GM12865 (cell line): ENCODE measurements at regions not wholly inside any gene's neighbourhood (a gene's known extent, or its start where the extent isn't known, plus 50 kb on each side); places are given as distances from the start of the nearest gene placed in this dataset.

Source experiments
- DNase-seq: peaks from one replicate; pipeline ENCODE4 v3.0.0; 2010; ENCODE audit warnings: low read depth
- H3K4me3 ChIP-seq: 2 replicates; pipeline ENCODE4 v1.5.1; 2011; ENCODE audit warnings: mild to moderate bottlenecking, low read depth, low read length, control low read depth
- CTCF ChIP-seq: IDR thresholded peaks from 2 replicates; pipeline ENCODE4 v1.5.1; 2011; ENCODE audit warnings: low read length, control low read depth, low read depth, inconsistent platforms; ENCODE audit not compliant: insufficient read depth; ENCODE audit errors: missing control alignments

DNA sequence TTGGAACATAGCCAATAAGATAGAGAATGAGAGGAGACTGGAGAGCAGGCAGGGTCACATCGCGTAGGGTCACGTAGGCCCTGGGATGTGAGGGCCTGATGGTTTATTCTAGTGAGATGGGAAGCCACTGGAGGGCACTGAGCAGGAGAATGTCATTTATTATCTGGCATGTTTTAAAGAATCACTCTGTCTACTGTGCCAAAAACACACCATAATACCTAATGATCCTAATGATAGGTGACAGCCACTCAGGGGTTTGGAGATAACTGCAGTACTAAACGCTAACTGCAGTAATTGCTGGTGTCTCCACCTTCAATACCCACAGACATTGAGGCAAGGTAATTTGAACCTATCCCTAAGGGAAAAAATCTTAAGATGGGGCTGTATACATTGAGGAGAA is 185.4 kb downstream of the TTLL7 start:
- H3K4me3 ChIP-seq: no peak overlapping the region
- no peak for TF ChIP-seq CTCF
- no peak for DNase-seq

DNA sequence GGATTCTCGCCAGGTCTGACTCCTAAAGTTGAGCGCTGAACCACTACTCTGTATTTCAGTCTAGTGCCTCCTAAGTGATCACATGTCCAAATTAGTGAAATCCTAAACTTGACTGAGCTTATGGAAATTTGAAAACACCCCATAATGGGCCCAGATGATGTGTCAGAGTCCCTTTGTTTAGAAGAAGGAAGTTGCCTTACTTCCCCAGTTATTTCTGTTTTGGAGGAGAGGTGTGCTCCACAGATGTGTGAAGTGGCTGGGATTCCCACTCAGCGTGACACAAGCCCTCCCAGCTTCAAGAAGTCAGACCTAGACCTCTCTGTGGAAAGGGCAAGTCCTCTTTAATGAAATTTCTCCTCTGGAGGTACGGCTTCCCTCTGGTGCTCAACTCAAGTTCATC is 188.8 kb downstream of the TTLL7 start:
- DNase-seq: no peak
- H3K4me3 ChIP-seq: no peak overlapping the region
- TF ChIP-seq CTCF: no peak

GRCh38 chr1:83808536-83808935 is 190.4 kb downstream of the TTLL7 start:
- no peak for DNase-seq
- no peak for TF ChIP-seq CTCF
- H3K4me3 ChIP-seq: no peak overlapping the region

DNA sequence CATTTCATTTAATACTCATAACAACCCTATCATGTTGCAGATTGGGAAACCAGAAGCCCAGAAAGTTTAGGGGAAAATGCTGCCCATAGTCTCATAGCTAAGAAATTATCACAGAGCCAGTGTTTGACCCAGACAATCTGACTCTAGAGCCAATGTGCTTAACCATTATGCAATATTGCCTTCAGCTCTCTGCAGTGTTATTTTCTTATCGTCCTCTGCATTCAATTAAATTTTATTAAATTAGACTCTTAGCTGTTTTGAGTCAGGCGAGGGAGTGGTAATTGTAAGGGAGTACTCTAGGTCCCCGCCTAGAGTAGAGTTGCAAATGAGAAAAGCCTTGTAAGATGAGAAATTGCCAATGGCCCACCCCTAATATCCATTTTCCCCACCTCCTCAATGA is 191.1 kb downstream of the TTLL7 start:
- no peak for TF ChIP-seq CTCF
- DNase-seq: no peak
- H3K4me3 ChIP-seq: no peak overlapping the region

GRCh38 chr1:83807231-83807630 is 191.7 kb downstream of the TTLL7 start:
- no peak for TF ChIP-seq CTCF
- DNase-seq: no peak
- H3K4me3 ChIP-seq: no peak overlapping the region

GRCh38 chr1:83805921-83806320 is 193.0 kb downstream of the TTLL7 start:
- no peak for DNase-seq
- H3K4me3 ChIP-seq: no peak overlapping the region
- no peak for TF ChIP-seq CTCF

GRCh38 chr1:83802460-83803152 is 196.3 kb downstream of the TTLL7 start:
- DNase-seq: no peak
- no peak for TF ChIP-seq CTCF
- no peak overlapping the region for H3K4me3 ChIP-seq
